NB4 (cell line): ENCODE measurements at regions not wholly inside any gene's neighbourhood (a gene's known extent, or its start where the extent isn't known, plus 50 kb on each side); places are given as distances from the start of the nearest gene placed in this dataset.
A peak's percentile ranks its signal among the peaks of the same experiment; 100 is the strongest.

Experiments used
- DNase-seq: peaks from one replicate; pipeline ENCODE4 v3.0.0; 2010; ENCODE audit warnings: low read depth
- H3K4me3 ChIP-seq: one replicate; pipeline ENCODE4 v1.5.1; 2011; ENCODE audit warnings: mild to moderate bottlenecking, low read depth, low read length, moderate library complexity
- CTCF ChIP-seq: IDR thresholded peaks from one replicate; pipeline ENCODE4 v1.5.1; 2012; ENCODE audit warnings: low read depth, low read length
- MAX ChIP-seq: IDR thresholded peaks from 2 replicates; pipeline ENCODE4 v1.6.1; 2011; ENCODE audit warnings: low read depth, low read length
- MYC ChIP-seq: IDR thresholded peaks from 2 replicates; pipeline ENCODE4 v1.6.1; 2011; ENCODE audit warnings: low read depth, low read length
- POLR2A ChIP-seq: IDR thresholded peaks from 2 replicates; pipeline ENCODE4 v1.6.1; 2011; ENCODE audit warnings: mild to moderate bottlenecking; ENCODE audit not compliant: insufficient read length; ENCODE audit errors: extremely low read depth

- DNase-seq = no peak
- TF ChIP-seq CTCF (no peak), MYC (no peak), POLR2A (no peak), MAX (no peak)
- no peak overlapping the region for H3K4me3 ChIP-seq
Measured at GRCh38 chr7:41910940-41911600, 208.2 kb upstream of the INHBA start.

- TF ChIP-seq POLR2A = no peak
- no peak for TF ChIP-seq MYC
- no peak for TF ChIP-seq CTCF
- no peak for TF ChIP-seq MAX
- DNase-seq = no peak
- H3K4me3 ChIP-seq = no peak overlapping the region
Measured at GRCh38 chr7:41907444-41907843, 204.6 kb upstream of the INHBA start.

GRCh38 chr7:41900532-41900931, 197.6 kb upstream of the INHBA start:
- DNase-seq = no peak
- no peak overlapping the region for H3K4me3 ChIP-seq
- TF ChIP-seq MYC (no peak), POLR2A (no peak), MAX (no peak), CTCF (no peak)

GRCh38 chr7:41899823-41900433, 197.0 kb upstream of the INHBA start:
- no peak for DNase-seq
- H3K4me3 ChIP-seq = no peak overlapping the region
- TF ChIP-seq CTCF (no peak), POLR2A (no peak), MAX (no peak), MYC (no peak)

GRCh38 chr7:41893656-41894055, 190.8 kb upstream of the INHBA start:
- H3K4me3 ChIP-seq = no peak overlapping the region
- TF ChIP-seq POLR2A (no peak), MAX (no peak), MYC (no peak)
- no peak for DNase-seq

GRCh38 chr7:41892356-41893100, 189.6 kb upstream of the INHBA start:
- H3K4me3 ChIP-seq = no peak overlapping the region
- DNase-seq = peak; percentile 84
- TF ChIP-seq MYC = no peak
- peak; percentile 76 for TF ChIP-seq CTCF
